ENCODE measurements at regions not wholly inside any gene's neighbourhood (a gene's known extent, or its start where the extent isn't known, plus 50 kb on each side); places are given as distances from the start of the nearest gene placed in this dataset.

- TF ChIP-seq, protein P1, sequence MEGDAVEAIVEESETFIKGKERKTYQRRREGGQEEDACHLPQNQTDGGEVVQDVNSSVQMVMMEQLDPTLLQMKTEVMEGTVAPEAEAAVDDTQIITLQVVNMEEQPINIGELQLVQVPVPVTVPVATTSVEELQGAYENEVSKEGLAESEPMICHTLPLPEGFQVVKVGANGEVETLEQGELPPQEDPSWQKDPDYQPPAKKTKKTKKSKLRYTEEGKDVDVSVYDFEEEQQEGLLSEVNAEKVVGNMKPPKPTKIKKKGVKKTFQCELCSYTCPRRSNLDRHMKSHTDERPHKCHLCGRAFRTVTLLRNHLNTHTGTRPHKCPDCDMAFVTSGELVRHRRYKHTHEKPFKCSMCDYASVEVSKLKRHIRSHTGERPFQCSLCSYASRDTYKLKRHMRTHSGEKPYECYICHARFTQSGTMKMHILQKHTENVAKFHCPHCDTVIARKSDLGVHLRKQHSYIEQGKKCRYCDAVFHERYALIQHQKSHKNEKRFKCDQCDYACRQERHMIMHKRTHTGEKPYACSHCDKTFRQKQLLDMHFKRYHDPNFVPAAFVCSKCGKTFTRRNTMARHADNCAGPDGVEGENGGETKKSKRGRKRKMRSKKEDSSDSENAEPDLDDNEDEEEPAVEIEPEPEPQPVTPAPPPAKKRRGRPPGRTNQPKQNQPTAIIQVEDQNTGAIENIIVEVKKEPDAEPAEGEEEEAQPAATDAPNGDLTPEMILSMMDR (IDR thresholded peaks at IDR 0.05; ENCODE audit: low read length, missing control alignments), result no peak
- no peak for DNase-seq (ENCODE audit: low read depth)
- H3K4me3 ChIP-seq (replicated peaks; ENCODE audit: low read depth, low read length), result no peak overlapping the region
Observed at GRCh38 chr7:137093198-137093597, 224.7 kb downstream of the CHRM2 start.

- TF ChIP-seq, protein P1 (IDR thresholded peaks at IDR 0.05; ENCODE audit: low read length, missing control alignments), result peak; percentile 54
- no peak overlapping the region for H3K4me3 ChIP-seq (replicated peaks; ENCODE audit: low read depth, low read length)
- DNase-seq (ENCODE audit: low read depth), result peak; percentile 47
Observed at GRCh38 chr7:137091396-137091795, 222.9 kb downstream of the CHRM2 start.

GRCh38 chr7:137086896-137087295 is 218.4 kb downstream of the CHRM2 start:
- TF ChIP-seq, protein P1 (IDR thresholded peaks at IDR 0.05; ENCODE audit: low read length, missing control alignments), result no peak
- DNase-seq (ENCODE audit: low read depth), result no peak
- H3K4me3 ChIP-seq (replicated peaks; ENCODE audit: low read depth, low read length), result no peak overlapping the region

GRCh38 chr7:137084607-137085380 is 216.3 kb downstream of the CHRM2 start:
- no peak overlapping the region for H3K4me3 ChIP-seq (replicated peaks; ENCODE audit: low read depth, low read length)
- TF ChIP-seq, protein P1 (IDR thresholded peaks at IDR 0.05; ENCODE audit: low read length, missing control alignments), result no peak
- DNase-seq (ENCODE audit: low read depth), result no peak

DNA sequence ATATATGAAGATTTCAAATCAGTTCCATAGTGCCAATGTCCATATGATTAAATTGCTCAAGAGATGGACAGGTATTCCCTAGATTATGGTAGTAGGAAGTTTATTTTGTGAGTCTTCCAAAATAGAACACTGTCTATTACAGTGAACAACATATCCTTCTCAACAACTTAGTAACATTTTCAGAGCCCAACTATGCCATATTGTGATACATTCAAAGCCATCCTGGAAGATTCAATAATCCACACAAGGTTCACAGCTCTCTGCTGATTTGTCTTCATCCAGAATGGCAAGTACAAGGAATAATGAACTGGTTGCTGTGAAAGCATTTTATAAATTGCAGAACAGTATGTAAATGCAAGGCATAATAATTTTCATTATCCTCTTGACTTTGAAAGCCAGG is 213.9 kb downstream of the CHRM2 start:
- TF ChIP-seq, protein P1 (IDR thresholded peaks at IDR 0.05; ENCODE audit: low read length, missing control alignments), result no peak
- H3K4me3 ChIP-seq (replicated peaks; ENCODE audit: low read depth, low read length), result no peak overlapping the region

DNA sequence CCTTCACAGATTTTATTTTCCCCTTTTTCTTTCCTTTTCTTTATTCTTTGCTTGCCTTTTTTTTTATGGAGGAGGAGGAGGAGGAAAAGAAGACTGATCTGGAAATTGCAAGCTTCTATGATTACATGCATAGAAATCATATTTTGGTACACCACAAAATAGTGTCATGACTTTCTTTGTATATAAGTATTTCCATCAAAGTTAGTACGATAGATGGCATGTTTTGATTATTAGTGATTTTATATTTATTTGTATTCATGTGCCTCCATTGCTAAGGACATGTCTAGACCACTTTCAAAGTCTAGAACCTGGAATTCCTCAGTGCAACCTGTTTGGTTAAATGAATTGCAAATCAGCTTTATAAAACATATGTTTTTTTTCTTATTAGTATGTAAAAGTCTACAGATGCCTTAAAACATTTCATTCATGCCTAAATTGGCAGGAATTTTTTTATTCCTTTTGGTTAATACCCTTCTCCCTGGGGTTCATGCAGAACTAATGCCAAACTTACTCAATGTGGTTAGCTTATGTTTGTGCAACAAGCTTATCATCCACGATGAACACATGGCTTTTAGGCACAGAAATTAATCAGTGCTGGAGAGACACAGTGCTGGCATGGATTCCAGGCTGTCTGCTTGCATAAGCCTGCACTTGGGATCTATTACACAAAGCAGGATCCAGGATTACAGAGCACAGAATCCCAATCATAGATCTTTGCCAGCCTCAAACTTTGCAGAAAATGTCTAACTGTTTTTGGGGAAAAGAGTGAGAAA is 213.1 kb downstream of the CHRM2 start:
- peak; percentile 95 for DNase-seq (ENCODE audit: low read depth)
- no peak overlapping the region for H3K4me3 ChIP-seq (replicated peaks; ENCODE audit: low read depth, low read length)
- TF ChIP-seq, protein P1 (IDR thresholded peaks at IDR 0.05; ENCODE audit: low read length, missing control alignments), result no peak

More for the DNA sequence above, 213.9 kb downstream of the CHRM2 start:
- DNase-seq (ENCODE audit: low read depth), result no peak

All from fibroblast of pulmonary artery (primary cell).